ENCODE measurements at regions not wholly inside any gene's neighbourhood (a gene's known extent, or its start where the extent isn't known, plus 50 kb on each side); places are given as distances from the start of the nearest gene placed in this dataset.

GRCh38 chr4:132387060-132387459 is 762.0 kb upstream of the PCDH10 start:
- H3K27me3 ChIP-seq = no peaks in the 10 kb centered on the region
- no peaks in the 10 kb centered on the region for H3K4me1 ChIP-seq
- H3K9me3 ChIP-seq = no peaks in the 10 kb centered on the region
- no peak overlapping the region for H3K27ac ChIP-seq
- DNase-seq (ENCODE audit: low spot score) = no peak
- no peak overlapping the region for H3K4me3 ChIP-seq
- H3K36me3 ChIP-seq = no peaks in the 10 kb centered on the region
- TF ChIP-seq CTCF (IDR thresholded peaks at IDR 0.05) = no peak

GRCh38 chr4:132395561-132395960 is 753.5 kb upstream of the PCDH10 start:
- H3K27ac ChIP-seq = no peak overlapping the region
- no peaks in the 10 kb centered on the region for H3K27me3 ChIP-seq
- no peak for TF ChIP-seq CTCF (IDR thresholded peaks at IDR 0.05)
- no peak for DNase-seq (ENCODE audit: low spot score)
- H3K9me3 ChIP-seq = no peaks in the 10 kb centered on the region
- H3K4me3 ChIP-seq = no peak overlapping the region
- no peaks in the 10 kb centered on the region for H3K36me3 ChIP-seq
- no peaks in the 10 kb centered on the region for H3K4me1 ChIP-seq

GRCh38 chr4:132396636-132397035 is 752.5 kb upstream of the PCDH10 start:
- Histone ChIP-seq H3K4me1 (no peaks in the 10 kb centered on the region), H3K27ac (no peak overlapping the region), H3K27me3 (no peaks in the 10 kb centered on the region), H3K9me3 (no peaks in the 10 kb centered on the region), H3K36me3 (no peaks in the 10 kb centered on the region), H3K4me3 (no peak overlapping the region)
- DNase-seq (ENCODE audit: low spot score) = no peak
- TF ChIP-seq CTCF (IDR thresholded peaks at IDR 0.05) = no peak

GRCh38 chr4:132417220-132417619 is 731.9 kb upstream of the PCDH10 start:
- no peaks in the 10 kb centered on the region for H3K27me3 ChIP-seq
- H3K36me3 ChIP-seq = no peaks in the 10 kb centered on the region
- no peak for TF ChIP-seq CTCF (IDR thresholded peaks at IDR 0.05)
- H3K9me3 ChIP-seq = no peaks in the 10 kb centered on the region
- H3K4me1 ChIP-seq = no peaks in the 10 kb centered on the region
- H3K27ac ChIP-seq = no peak overlapping the region
- H3K4me3 ChIP-seq = no peak overlapping the region
- DNase-seq (ENCODE audit: low spot score) = no peak

- Histone ChIP-seq H3K27ac (no peak overlapping the region), H3K4me3 (no peak overlapping the region), H3K9me3 (no peaks in the 10 kb centered on the region), H3K36me3 (no peaks in the 10 kb centered on the region), H3K27me3 (no peaks in the 10 kb centered on the region), H3K4me1 (no peaks in the 10 kb centered on the region)
- no peak for DNase-seq (ENCODE audit: low spot score)
- no peak for TF ChIP-seq CTCF (IDR thresholded peaks at IDR 0.05)
Observed at GRCh38 chr4:132427125-132427524, 722.0 kb upstream of the PCDH10 start.

GRCh38 chr4:132437117-132437516 is 712.0 kb upstream of the PCDH10 start:
- no peak overlapping the region for H3K4me3 ChIP-seq
- no peak overlapping the region for H3K27ac ChIP-seq
- H3K9me3 ChIP-seq = no peaks in the 10 kb centered on the region
- H3K4me1 ChIP-seq = no peaks in the 10 kb centered on the region
- no peak for TF ChIP-seq CTCF (IDR thresholded peaks at IDR 0.05)
- DNase-seq (ENCODE audit: low spot score) = no peak
- no peaks in the 10 kb centered on the region for H3K36me3 ChIP-seq
- H3K27me3 ChIP-seq = no peaks in the 10 kb centered on the region

Data from right atrium auricular region (tissue), 2 donors.